ENCODE measurements at regions not wholly inside any gene's neighbourhood (a gene's known extent, or its start where the extent isn't known, plus 50 kb on each side); places are given as distances from the start of the nearest gene placed in this dataset.

DNA sequence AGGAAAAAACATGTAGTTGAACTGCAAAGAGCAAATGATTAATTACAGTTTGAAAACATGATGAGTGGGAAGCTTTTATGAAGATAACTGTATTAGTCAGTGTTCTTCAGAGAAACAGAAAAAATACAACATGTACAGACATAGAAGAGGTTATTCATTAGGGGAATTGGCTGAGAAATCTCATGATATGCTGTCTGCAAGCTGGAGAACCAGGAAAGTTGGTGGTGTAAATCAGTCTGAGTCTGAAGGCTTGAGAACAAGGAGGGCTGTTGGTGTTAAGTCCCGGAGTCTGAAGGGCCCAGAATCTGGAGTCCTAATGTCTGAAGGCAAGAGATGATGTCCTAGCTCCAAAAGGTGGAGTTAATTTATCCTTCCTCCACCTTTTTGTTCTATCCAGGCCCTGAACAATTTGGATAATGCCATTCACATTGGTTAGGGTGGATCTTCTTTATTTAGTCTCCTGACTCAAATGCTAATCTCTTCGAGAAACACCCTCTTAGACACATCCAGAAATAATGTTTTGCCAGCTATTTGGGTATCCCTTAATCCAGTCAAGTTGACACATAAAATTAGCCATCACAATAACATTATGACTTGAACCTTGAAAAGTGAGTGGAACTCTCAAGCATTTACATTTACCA, 672.9 kb upstream of the PTBP2 start (continued):
- TF ChIP-seq SAP30 (IDR thresholded peaks at IDR 0.05; ENCODE audit: insufficient read depth, insufficient replicate concordance, low read length) (no peak), PHF8 (conservative IDR thresholded peaks at IDR 0.05; ENCODE audit: low read depth, low read length) (no peak), KDM4A (IDR thresholded peaks at IDR 0.05; ENCODE audit: low read depth, low read length, severe bottlenecking) (no peak), TBP (IDR thresholded peaks at IDR 0.05; ENCODE audit: low read depth, low read length) (no peak), CHD2 (IDR thresholded peaks at IDR 0.05; ENCODE audit: low read length) (no peak), RBBP5 (IDR thresholded peaks at IDR 0.05; ENCODE audit: borderline replicate concordance, low read depth, low read length) (no peak), SIX5 (IDR thresholded peaks at IDR 0.05; ENCODE audit: low read depth, low read length) (no peak), SP2 (IDR thresholded peaks at IDR 0.05; ENCODE audit: low read length) (no peak)

Data from H1 (cell line).